GM18499 (cell line): ENCODE measurements at regions not wholly inside any gene's neighbourhood (a gene's known extent, or its start where the extent isn't known, plus 50 kb on each side); places are given as distances from the start of the nearest gene placed in this dataset.
"Not testable (repeated sequence)": the region's sequence is repeated elsewhere in the genome, so short reads cannot be mapped to it uniquely, and the experiment has no call there.

Source experiments
- ATAC-seq: cut with Tn5 transposase; IDR thresholded peaks from one replicate; pipeline ENCODE4 v1.9.1; 2021; ENCODE audit warnings: moderate number of reproducible peaks; ENCODE audit not compliant: insufficient read depth, unreplicated experiment

- no peak for ATAC-seq
Measured at GRCh38 chr3:8380904-8381704, 120.5 kb upstream of the LMCD1 start.

GRCh38 chr3:8385848-8386620 is 115.6 kb upstream of the LMCD1 start:
- ATAC-seq = no peak

- no peak for ATAC-seq
Measured at GRCh38 chr3:8387571-8387970, 114.1 kb upstream of the LMCD1 start.

GRCh38 chr3:8399686-8400085 is 101.9 kb upstream of the LMCD1 start:
- no peak for ATAC-seq

GRCh38 chr3:8400911-8401310 is 100.7 kb upstream of the LMCD1 start:
- no peak for ATAC-seq

DNA sequence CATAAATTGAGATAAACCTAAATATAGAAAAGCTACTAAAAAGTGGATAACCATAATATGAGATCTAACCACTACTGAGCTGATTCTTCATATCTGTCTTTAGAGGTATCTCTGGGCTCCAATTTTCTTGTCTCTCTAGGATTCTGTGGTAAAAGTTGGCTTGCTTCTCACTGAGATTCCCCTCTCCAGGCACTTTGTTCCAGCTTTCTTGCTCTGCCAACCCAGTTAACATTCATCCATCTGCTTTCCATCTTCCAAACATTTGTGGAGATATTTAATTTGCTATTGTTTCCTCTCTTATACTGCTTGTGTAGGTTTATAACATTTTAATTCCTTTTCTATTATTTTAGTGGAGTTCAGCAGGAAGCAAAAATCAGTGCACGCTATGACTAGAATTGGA is 97.6 kb upstream of the LMCD1 start:
- no peak for ATAC-seq

DNA sequence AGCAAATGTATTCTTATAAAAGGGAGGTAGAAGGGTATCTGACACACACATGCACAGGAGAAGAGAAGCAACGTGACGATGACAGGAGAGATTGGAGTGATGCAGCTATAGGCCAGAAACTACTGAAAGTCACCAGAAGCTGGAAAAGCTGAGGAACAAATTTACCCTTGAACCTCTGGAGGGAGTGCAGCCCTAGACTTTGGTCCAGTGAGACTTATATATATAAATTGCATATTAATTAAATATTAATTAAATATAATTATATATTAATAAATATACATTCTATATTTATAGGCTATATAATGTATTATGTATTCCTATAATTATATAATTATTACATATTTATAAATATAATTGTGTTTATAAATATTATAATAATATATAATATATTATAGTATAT is 96.5 kb upstream of the LMCD1 start:
- no peak for ATAC-seq

DNA sequence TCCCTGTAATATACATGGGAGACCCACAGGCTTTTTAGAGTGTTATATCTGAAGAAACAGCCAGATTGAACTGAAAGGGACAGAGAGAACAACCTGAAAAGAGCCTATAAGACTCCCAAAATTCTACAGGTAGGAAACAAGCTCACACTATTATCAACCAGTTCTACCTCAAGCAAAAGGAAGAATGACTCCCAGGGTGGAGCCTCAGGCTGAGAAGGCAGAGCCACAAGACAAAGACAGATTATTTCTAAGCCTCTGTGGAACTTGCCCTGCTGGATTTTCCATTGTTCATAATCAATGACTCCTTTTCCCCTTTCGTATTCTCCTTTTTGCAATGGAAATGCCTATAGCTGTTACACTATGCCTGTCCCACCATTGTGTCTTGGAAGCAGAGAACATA is 95.1 kb upstream of the LMCD1 start:
- ATAC-seq = no peak

DNA sequence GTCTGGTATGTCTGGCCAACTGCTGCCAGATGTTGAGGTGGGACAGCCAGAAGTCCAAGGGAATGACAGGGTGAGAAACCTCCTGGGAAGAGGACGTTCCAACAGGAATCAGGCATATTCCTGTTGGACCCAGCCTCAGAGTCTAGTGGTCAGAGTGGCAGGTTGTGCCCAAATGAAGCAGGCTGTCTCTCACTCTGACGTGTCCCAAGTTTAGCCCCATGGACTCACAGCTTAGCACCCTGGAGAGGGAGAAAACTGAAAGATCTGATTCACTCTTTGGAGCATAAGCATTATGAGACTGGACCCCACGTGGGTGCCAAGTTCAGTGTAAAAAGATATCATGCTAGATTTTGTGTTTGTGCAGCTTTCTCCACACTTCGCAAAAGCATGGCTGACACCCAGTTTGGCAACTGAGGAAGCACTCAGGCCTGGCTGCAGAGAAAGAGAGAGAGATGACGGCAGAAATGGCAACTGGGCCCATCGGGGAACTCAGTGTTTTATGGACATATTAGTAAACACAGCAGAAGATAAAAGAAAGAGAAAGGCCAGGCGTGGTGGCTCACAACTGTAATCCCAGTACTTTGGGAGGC is 88.2 kb upstream of the LMCD1 start:
- no peak for ATAC-seq

DNA sequence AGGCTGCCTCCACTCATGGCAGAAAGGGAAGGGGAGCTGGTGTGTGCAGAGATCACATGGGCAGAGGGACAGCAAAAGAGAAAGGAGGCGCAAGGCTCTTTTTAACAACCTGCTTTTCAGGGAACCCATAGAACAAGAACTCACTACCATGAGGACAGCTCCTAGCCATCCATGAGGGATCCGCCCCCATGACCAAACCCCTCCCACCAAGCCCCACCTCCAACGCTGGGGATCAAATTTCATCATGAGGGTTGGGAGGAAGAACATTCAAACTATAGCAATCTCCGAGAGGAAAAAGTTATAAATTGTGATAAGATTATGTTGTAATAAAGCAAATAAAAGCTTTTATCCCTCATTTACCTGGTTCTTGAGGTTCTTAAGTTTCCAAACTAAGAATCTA is 84.7 kb upstream of the LMCD1 start:
- no peak for ATAC-seq

DNA sequence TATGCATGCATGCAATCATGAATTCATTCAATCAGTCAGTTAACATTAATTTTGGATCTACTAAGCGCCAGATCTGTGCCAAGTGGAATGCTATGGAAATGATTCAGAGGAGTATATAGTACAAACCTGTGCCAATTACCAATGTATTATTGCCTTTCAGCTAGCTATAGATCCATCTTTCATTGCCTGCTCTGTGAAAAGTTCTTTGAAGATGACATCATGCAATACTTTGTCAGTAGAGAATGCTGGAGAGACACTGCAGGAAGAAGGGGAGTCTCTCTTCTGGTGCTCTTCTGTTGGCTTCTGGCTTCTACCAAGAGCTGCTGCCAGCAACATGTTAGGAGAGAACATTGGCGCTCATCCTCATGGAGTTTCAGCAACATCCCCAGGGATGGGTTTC is 81.0 kb upstream of the LMCD1 start:
- ATAC-seq = no peak

GRCh38 chr3:8421267-8421666 is 80.4 kb upstream of the LMCD1 start:
- ATAC-seq = no peak

DNA sequence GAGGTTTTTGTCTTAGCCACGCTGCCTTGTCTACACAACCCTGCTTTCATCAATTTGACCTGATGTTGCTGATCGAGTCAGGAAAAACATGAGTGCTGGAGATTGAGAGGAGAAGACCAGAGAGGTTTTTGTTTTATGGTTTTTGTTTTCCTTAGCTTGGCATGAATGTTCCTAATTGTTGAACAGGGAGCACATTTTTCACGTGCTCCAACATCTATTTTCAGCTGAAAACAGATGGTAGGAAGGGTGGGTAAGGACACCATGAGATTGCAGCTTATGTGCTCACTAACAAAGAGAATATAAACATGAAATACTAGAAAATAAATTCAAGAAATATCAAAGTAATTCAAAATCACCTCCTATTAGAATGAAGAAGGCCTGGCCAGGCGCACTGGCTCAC is 79.9 kb upstream of the LMCD1 start:
- no peak for ATAC-seq

- ATAC-seq = no peak
Measured at GRCh38 chr3:8423307-8423706, 78.3 kb upstream of the LMCD1 start.

DNA sequence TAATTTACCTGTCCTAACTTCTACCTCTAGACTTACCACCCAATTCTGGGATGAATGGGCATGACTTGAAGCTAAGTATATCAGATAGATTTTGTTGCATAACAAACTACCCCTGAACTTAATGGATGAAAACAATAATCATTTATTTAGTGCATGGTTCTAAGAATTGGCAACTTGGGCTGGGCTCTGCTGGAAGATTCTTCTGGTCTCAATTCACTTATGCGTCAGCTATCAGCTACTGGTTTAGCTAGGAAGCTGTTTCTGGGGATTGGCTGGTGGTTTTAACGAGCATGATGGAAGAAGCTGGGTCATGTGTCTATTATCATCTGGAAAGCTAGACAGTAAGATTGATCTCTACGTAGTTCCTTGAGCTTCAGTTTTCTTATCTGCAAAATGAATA is 77.3 kb upstream of the LMCD1 start:
- ATAC-seq = no peak

- no peak for ATAC-seq
Measured at GRCh38 chr3:8436661-8437287, 64.8 kb upstream of the LMCD1 start.

- ATAC-seq = no peak
Measured at GRCh38 chr3:8438507-8439079, 63.0 kb upstream of the LMCD1 start.

- not testable (repeated sequence) for ATAC-seq
Measured at GRCh38 chr3:8440142-8440541, 61.5 kb upstream of the LMCD1 start.

- no peak for ATAC-seq
Measured at GRCh38 chr3:8441969-8442559, 59.6 kb upstream of the LMCD1 start.

GRCh38 chr3:8442993-8443650 is 58.5 kb upstream of the LMCD1 start:
- no peak for ATAC-seq
